ENCODE measurements at regions not wholly inside any gene's neighbourhood (a gene's known extent, or its start where the extent isn't known, plus 50 kb on each side); places are given as distances from the start of the nearest gene placed in this dataset.

DNA sequence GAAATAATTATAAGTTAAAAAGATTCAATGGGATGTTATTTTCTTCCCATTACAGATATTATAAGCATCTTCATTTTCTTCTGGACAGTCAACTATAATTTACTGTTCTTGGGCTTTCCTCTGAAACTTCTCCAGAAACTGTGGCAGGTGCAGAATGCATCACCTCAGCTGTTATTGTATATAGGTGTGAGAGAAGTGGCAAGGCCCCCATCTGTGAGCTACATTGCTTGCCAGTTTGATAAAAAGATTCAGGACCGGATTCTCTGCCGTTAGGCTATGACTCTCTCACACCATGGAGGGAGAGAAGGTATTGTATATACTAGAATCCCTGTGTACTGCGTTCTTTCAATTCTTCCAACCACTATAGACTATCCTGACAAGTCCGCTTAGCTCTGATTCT lies 135.8 kb upstream of the CENPW start:
- Histone ChIP-seq H2AFZ (ENCODE audit: low read depth, low read length, severe bottlenecking) (no peak overlapping the region), H4K20me1 (ENCODE audit: low read depth, low read length) (no peaks in the 10 kb centered on the region), H3K27ac (ENCODE audit: low read depth, low read length) (no peak overlapping the region), H3K4me3 (ENCODE audit: insufficient read depth, low read length, poor library complexity, severe bottlenecking) (no peak overlapping the region), H3K27me3 (ENCODE audit: low read length) (no peaks in the 10 kb centered on the region), H3F3A (ENCODE audit: insufficient read depth) (no peaks in the 10 kb centered on the region), H3K36me3 (ENCODE audit: low read length) (no peaks in the 10 kb centered on the region), H3K79me2 (ENCODE audit: insufficient read depth, low read length) (no peaks in the 10 kb centered on the region), H3K4me2 (ENCODE audit: low read depth, low read length, poor library complexity, severe bottlenecking) (no peak overlapping the region), H3K9me3 (ENCODE audit: insufficient read depth, low read length) (no peaks in the 10 kb centered on the region), H3K9ac (ENCODE audit: low read length) (no peak overlapping the region), H3K9me2 (replicated peaks; ENCODE audit: insufficient read depth, low read length) (no peaks in the 10 kb centered on the region)
- TF ChIP-seq, protein P1, sequence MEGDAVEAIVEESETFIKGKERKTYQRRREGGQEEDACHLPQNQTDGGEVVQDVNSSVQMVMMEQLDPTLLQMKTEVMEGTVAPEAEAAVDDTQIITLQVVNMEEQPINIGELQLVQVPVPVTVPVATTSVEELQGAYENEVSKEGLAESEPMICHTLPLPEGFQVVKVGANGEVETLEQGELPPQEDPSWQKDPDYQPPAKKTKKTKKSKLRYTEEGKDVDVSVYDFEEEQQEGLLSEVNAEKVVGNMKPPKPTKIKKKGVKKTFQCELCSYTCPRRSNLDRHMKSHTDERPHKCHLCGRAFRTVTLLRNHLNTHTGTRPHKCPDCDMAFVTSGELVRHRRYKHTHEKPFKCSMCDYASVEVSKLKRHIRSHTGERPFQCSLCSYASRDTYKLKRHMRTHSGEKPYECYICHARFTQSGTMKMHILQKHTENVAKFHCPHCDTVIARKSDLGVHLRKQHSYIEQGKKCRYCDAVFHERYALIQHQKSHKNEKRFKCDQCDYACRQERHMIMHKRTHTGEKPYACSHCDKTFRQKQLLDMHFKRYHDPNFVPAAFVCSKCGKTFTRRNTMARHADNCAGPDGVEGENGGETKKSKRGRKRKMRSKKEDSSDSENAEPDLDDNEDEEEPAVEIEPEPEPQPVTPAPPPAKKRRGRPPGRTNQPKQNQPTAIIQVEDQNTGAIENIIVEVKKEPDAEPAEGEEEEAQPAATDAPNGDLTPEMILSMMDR (IDR thresholded peaks at IDR 0.05; ENCODE audit: insufficient read depth, low read length, poor library complexity, severe bottlenecking) = no peak
- no peak for TF ChIP-seq EZH2phosphoT487 (conservative IDR thresholded peaks at IDR 0.05; ENCODE audit: low read length)

DNA sequence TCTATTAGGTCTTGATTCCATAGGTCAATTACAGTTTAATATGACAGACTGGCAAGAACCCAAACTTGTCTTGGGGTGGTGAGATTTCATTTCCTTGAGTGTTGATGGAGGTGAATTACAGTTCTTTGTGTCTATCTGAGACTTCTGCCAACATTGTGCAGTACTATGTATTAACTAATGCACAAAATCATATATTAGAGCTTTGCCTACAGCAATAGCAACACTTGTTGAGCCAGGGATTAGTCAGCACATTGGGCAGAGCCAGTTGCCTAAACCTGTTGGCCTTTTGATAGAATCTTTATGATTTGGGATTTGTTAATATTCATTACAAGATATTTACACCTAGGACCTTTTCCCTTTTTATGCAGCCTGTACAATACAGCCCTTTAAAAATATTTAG lies 135.3 kb upstream of the CENPW start:
- no peak overlapping the region for H3K27ac ChIP-seq (ENCODE audit: low read depth, low read length)
- no peaks in the 10 kb centered on the region for H3K27me3 ChIP-seq (ENCODE audit: low read length)
- no peak overlapping the region for H3K4me2 ChIP-seq (ENCODE audit: low read depth, low read length, poor library complexity, severe bottlenecking)
- H3K36me3 ChIP-seq (ENCODE audit: low read length) = no peaks in the 10 kb centered on the region
- no peaks in the 10 kb centered on the region for H4K20me1 ChIP-seq (ENCODE audit: low read depth, low read length)
- no peaks in the 10 kb centered on the region for H3F3A ChIP-seq (ENCODE audit: insufficient read depth)
- no peaks in the 10 kb centered on the region for H3K79me2 ChIP-seq (ENCODE audit: insufficient read depth, low read length)
- H3K9ac ChIP-seq (ENCODE audit: low read length) = no peak overlapping the region
- no peaks in the 10 kb centered on the region for H3K9me3 ChIP-seq (ENCODE audit: insufficient read depth, low read length)
- no peak overlapping the region for H3K4me3 ChIP-seq (ENCODE audit: insufficient read depth, low read length, poor library complexity, severe bottlenecking)
- no peak overlapping the region for H2AFZ ChIP-seq (ENCODE audit: low read depth, low read length, severe bottlenecking)
- H3K9me2 ChIP-seq (replicated peaks; ENCODE audit: insufficient read depth, low read length) = no peaks in the 10 kb centered on the region
- no peak for TF ChIP-seq EZH2phosphoT487 (conservative IDR thresholded peaks at IDR 0.05; ENCODE audit: low read length)
- TF ChIP-seq, protein P1 (IDR thresholded peaks at IDR 0.05; ENCODE audit: insufficient read depth, low read length, poor library complexity, severe bottlenecking) = no peak

DNA sequence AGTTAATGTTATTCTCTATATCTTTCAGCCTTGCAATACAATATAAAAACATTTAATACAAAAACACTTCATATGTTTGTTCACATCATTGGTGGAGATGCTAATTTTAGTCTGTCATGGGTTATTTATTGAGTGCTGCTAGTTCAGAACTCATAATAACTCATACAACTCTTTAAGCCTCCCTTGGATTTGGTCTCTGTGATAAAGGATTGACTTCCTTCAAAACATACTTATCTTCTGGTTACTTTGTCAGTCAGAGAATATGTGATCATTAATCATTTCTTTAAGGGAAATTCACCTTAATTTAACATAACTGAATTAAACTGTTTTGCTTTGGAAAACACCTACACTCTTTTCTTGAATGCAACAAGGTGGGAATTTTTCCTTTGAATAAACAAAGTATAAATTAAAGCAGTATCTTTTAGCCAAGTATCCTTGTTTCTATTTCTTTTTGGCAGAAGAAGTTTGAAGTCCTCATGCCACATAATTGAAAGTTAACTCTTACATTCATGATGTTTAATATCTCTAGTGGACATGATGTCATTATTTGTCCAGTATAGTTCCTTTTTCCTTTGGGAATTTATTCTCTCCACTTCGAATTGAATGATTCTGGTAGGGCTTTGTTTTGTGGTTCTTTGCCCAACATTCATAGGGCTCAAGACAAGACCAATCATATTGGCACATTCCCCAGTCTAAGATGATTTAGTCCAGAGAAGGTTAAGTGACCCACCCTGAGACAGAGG lies 133.2 kb upstream of the CENPW start:
- Histone ChIP-seq H2AFZ (ENCODE audit: low read depth, low read length, severe bottlenecking) (no peak overlapping the region), H3K79me2 (ENCODE audit: insufficient read depth, low read length) (no peaks in the 10 kb centered on the region), H3K36me3 (ENCODE audit: low read length) (no peaks in the 10 kb centered on the region), H3K27me3 (ENCODE audit: low read length) (no peaks in the 10 kb centered on the region), H3K4me3 (ENCODE audit: insufficient read depth, low read length, poor library complexity, severe bottlenecking) (no peak overlapping the region), H3K9me2 (replicated peaks; ENCODE audit: insufficient read depth, low read length) (no peaks in the 10 kb centered on the region), H3K4me2 (ENCODE audit: low read depth, low read length, poor library complexity, severe bottlenecking) (no peak overlapping the region), H3K27ac (ENCODE audit: low read depth, low read length) (no peak overlapping the region), H3F3A (ENCODE audit: insufficient read depth) (no peaks in the 10 kb centered on the region), H3K9me3 (ENCODE audit: insufficient read depth, low read length) (no peaks in the 10 kb centered on the region), H3K9ac (ENCODE audit: low read length) (no peak overlapping the region), H4K20me1 (ENCODE audit: low read depth, low read length) (no peaks in the 10 kb centered on the region)
- TF ChIP-seq, protein P1 (IDR thresholded peaks at IDR 0.05; ENCODE audit: insufficient read depth, low read length, poor library complexity, severe bottlenecking) = no peak
- TF ChIP-seq EZH2phosphoT487 (conservative IDR thresholded peaks at IDR 0.05; ENCODE audit: low read length) = no peak
